Ishikawa (cell line): ENCODE measurements at regions not wholly inside any gene's neighbourhood (a gene's known extent, or its start where the extent isn't known, plus 50 kb on each side); places are given as distances from the start of the nearest gene placed in this dataset.

Experiments used
- CEBPB ChIP-seq: IDR thresholded peaks from 2 replicates; pipeline ENCODE4 v1.6.1; 2012
- CREB1 ChIP-seq: IDR thresholded peaks from 2 replicates; pipeline ENCODE4 v1.6.1; 2012; ENCODE audit warnings: low read depth
- EGR1 ChIP-seq: IDR thresholded peaks from 2 replicates; pipeline ENCODE4 v1.6.1; 2012
- EP300 ChIP-seq: IDR thresholded peaks from 2 replicates; pipeline ENCODE4 v1.6.1; 2012; ENCODE audit warnings: borderline replicate concordance
- FOXM1 ChIP-seq: IDR thresholded peaks from 2 replicates; pipeline ENCODE4 v1.6.1; 2012; ENCODE audit warnings: low read depth, borderline replicate concordance
- NFIC ChIP-seq: IDR thresholded peaks from 2 replicates; pipeline ENCODE4 v1.6.1; 2012
- RAD21 ChIP-seq: IDR thresholded peaks from 2 replicates; pipeline ENCODE4 v1.6.1; 2012; ENCODE audit warnings: low read depth
- TAF1 ChIP-seq: IDR thresholded peaks from 2 replicates; pipeline ENCODE4 v1.6.1; 2012; ENCODE audit warnings: low read depth, mild to moderate bottlenecking
- TCF12 ChIP-seq: IDR thresholded peaks from 2 replicates; pipeline ENCODE4 v1.6.1; 2012; ENCODE audit warnings: low read depth
- TEAD4 ChIP-seq: IDR thresholded peaks from 2 replicates; pipeline ENCODE4 v1.6.1; 2012
- USF1 ChIP-seq: IDR thresholded peaks from 2 replicates; pipeline ENCODE4 v1.6.1; 2012
- YY1 ChIP-seq: IDR thresholded peaks from 2 replicates; pipeline ENCODE4 v1.6.1; 2012; ENCODE audit warnings: low read depth
- ZBTB7A ChIP-seq: IDR thresholded peaks from 2 replicates; pipeline ENCODE4 v1.6.1; 2012; ENCODE audit warnings: low read depth
- TF ChIP-seq, protein P1 (sequence below): IDR thresholded peaks from 2 replicates; pipeline ENCODE4 v1.6.1; 2012
- TF ChIP-seq, protein P2 (sequence below): IDR thresholded peaks from 2 replicates; pipeline ENCODE4 v1.6.1; 2012; ENCODE audit warnings: low read depth, mild to moderate bottlenecking

DNA sequence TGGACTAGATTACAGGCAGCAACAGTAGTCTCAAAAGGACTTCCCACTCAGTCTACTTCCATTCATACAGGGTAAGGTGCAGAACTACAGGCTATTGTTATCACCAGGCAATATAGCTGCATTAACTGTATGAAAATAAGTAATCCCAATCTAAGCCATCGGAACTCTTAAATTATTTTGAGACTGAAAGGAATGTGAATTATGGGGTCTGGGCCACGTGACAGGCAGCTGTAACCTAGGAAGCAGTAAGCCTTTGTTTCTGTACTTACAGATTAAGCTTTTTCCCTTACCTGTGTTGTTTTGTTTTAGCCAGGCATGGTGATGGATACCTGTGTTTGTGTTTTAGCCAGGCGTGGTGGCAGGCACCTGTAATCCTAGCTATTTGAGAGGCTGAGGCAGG lies 152.4 kb upstream of the TRIM24 start:
- TF ChIP-seq USF1 (no peak), TAF1 (no peak)

DNA sequence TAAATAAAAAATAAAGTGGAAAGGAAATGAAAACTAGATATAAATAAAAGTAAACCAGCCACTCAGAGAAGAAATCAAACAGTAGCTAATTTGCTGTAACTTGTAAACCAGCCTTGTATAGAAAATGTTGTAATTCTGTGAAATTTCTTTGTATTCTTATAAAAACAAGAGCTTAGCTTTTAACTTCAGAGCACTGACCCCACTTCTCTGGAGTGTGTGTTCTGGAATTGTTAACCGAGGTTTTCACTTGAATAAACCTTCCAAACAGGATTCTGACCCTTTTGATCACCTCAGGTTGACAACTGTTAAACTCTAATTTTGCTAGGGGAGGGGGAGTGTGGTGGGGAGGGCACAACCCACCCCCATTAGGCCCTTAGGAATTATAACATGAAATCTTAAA lies 151.9 kb upstream of the TRIM24 start:
- TF ChIP-seq TEAD4, result no peak

DNA sequence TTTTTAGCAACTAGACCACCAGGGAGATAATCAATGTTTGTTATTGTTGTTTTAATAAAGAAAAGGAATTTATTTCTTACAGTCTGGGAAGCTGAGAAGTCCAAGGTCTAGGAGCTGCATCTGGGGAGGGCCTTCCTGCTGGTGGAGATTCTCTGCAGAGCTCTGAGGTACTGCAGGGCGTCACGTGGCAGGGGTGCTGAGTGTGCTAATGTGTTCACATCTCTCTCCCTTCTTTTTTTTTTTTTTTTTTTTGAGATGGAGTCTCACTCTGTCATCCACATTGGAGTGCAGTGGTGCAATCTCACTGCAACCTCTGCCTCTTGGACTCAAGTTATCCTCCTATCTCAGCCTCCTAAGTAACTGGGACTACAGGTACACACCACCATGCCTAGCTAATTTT lies 150.9 kb upstream of the TRIM24 start:
- TF ChIP-seq USF1, result no peak

GRCh38 chr7:138313829-138314178 lies 146.3 kb upstream of the TRIM24 start:
- TF ChIP-seq TEAD4, result no peak
- TF ChIP-seq ZBTB7A, result no peak
- TF ChIP-seq YY1, result no peak
- no peak for TF ChIP-seq RAD21
- TF ChIP-seq CEBPB, result no peak
- no peak for TF ChIP-seq EP300
- no peak for TF ChIP-seq USF1
- TF ChIP-seq TAF1, result no peak
- no peak for TF ChIP-seq FOXM1
- no peak for TF ChIP-seq EGR1
- TF ChIP-seq, protein P1, sequence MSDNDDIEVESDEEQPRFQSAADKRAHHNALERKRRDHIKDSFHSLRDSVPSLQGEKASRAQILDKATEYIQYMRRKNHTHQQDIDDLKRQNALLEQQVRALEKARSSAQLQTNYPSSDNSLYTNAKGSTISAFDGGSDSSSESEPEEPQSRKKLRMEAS, result no peak
- no peak for TF ChIP-seq NFIC
- TF ChIP-seq, protein P2, sequence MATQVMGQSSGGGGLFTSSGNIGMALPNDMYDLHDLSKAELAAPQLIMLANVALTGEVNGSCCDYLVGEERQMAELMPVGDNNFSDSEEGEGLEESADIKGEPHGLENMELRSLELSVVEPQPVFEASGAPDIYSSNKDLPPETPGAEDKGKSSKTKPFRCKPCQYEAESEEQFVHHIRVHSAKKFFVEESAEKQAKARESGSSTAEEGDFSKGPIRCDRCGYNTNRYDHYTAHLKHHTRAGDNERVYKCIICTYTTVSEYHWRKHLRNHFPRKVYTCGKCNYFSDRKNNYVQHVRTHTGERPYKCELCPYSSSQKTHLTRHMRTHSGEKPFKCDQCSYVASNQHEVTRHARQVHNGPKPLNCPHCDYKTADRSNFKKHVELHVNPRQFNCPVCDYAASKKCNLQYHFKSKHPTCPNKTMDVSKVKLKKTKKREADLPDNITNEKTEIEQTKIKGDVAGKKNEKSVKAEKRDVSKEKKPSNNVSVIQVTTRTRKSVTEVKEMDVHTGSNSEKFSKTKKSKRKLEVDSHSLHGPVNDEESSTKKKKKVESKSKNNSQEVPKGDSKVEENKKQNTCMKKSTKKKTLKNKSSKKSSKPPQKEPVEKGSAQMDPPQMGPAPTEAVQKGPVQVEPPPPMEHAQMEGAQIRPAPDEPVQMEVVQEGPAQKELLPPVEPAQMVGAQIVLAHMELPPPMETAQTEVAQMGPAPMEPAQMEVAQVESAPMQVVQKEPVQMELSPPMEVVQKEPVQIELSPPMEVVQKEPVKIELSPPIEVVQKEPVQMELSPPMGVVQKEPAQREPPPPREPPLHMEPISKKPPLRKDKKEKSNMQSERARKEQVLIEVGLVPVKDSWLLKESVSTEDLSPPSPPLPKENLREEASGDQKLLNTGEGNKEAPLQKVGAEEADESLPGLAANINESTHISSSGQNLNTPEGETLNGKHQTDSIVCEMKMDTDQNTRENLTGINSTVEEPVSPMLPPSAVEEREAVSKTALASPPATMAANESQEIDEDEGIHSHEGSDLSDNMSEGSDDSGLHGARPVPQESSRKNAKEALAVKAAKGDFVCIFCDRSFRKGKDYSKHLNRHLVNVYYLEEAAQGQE, result no peak
- TF ChIP-seq TCF12, result no peak
- no peak for TF ChIP-seq CREB1

DNA sequence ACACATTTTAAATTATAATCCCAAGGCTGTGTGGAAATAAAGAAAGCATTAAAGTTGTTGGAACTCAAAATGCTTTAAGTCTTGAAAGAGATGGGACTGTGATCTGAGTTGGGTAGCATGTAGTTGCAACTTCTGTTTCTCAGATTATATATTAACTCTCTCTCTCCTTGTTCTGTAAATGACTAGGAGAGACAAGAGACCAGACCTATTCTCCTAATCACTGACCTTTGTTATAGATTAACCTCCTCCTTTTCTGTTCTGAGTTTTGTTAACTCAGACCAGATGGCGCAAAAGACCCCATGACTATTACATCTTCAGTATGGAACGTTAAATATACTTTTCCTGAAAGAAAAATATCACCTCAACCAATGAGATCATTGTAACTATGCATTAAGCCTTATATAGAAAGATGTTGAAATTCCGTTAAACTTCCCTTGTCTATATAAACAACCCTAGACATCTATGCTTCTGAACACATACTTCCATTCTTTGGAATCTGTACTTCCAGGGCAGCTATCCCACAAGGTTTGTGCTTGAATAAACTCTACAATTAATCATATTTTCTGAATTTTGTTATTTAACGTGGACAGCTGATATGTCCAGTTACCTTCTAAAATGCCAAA lies 143.5 kb upstream of the TRIM24 start:
- no peak for TF ChIP-seq YY1
- no peak for TF ChIP-seq EGR1
- TF ChIP-seq TAF1, result no peak

GRCh38 chr7:138317044-138317596 lies 142.9 kb upstream of the TRIM24 start:
- TF ChIP-seq USF1, result no peak
- no peak for TF ChIP-seq CREB1
- TF ChIP-seq FOXM1, result no peak
- no peak for TF ChIP-seq EGR1
- TF ChIP-seq TEAD4, result no peak
- TF ChIP-seq NFIC, result no peak
- TF ChIP-seq TAF1, result no peak
- TF ChIP-seq ZBTB7A, result no peak
- no peak for TF ChIP-seq RAD21
- no peak for TF ChIP-seq CEBPB

GRCh38 chr7:138324941-138325340 lies 135.1 kb upstream of the TRIM24 start:
- no peak for TF ChIP-seq TCF12
- TF ChIP-seq NFIC, result no peak
- no peak for TF ChIP-seq USF1
- no peak for TF ChIP-seq TEAD4
- TF ChIP-seq, protein P1, result no peak
- no peak for TF ChIP-seq RAD21
- TF ChIP-seq TAF1, result no peak
- TF ChIP-seq EGR1, result no peak
- no peak for TF ChIP-seq EP300
- TF ChIP-seq, protein P2, result no peak
- no peak for TF ChIP-seq CREB1
- TF ChIP-seq CEBPB, result no peak
- no peak for TF ChIP-seq YY1
- TF ChIP-seq FOXM1, result no peak
